SK-N-MC (cell line): ENCODE measurements at regions not wholly inside any gene's neighbourhood (a gene's known extent, or its start where the extent isn't known, plus 50 kb on each side); places are given as distances from the start of the nearest gene placed in this dataset.

Experiments
- DNase-seq: peaks from one replicate; pipeline ENCODE4 v3.0.0-alpha.2; 2011; ENCODE audit warnings: low read depth, low spot score
- H3K27ac ChIP-seq: fragments of 200-600 bp; sonication (generic); 2 replicates; pipeline ENCODE4 v1.5.1; 2016; ENCODE audit warnings: mixed run types
- H3K36me3 ChIP-seq: fragments of 200-600 bp; sonication (generic); 2 replicates; pipeline ENCODE4 v1.6.1; 2017; ENCODE audit warnings: antibody characterized with exemption, low read length, mixed read lengths; ENCODE audit not compliant: insufficient read depth
- H3K4me3 ChIP-seq: fragments of 200-600 bp; sonication (generic); 2 replicates; pipeline ENCODE4 v1.5.1; 2016
- H3K9ac ChIP-seq: fragments of 200-600 bp; sonication (generic); 2 replicates; pipeline ENCODE4 v1.8.0; 2017; ENCODE audit warnings: mixed run types, mixed read lengths; ENCODE audit not compliant: insufficient read length
- H3K9me3 ChIP-seq: fragments of 200-600 bp; sonication (generic); 2 replicates; pipeline ENCODE4 v1.6.1; 2017; ENCODE audit warnings: low read depth, mild to moderate bottlenecking, antibody characterized with exemption, low read length, moderate library complexity, mixed read lengths
- EZH2 ChIP-seq: fragments of 200-600 bp; sonication (generic); IDR thresholded peaks from one replicate; pipeline ENCODE4 v1.6.1; 2017; ENCODE audit warnings: antibody characterized with exemption
- FOXP2 ChIP-seq: optimal IDR thresholded peaks from 2 replicates; pipeline ENCODE3; 2011; ENCODE audit warnings: mild to moderate bottlenecking, moderate library complexity; ENCODE audit not compliant: insufficient read depth; ENCODE audit errors: extremely low read length, control extremely low read depth
- POLR2AphosphoS5 ChIP-seq: IDR thresholded peaks from 2 replicates; pipeline ENCODE4 v1.6.1; 2012; ENCODE audit warnings: mild to moderate bottlenecking, low read depth, low read length, borderline replicate concordance

DNA sequence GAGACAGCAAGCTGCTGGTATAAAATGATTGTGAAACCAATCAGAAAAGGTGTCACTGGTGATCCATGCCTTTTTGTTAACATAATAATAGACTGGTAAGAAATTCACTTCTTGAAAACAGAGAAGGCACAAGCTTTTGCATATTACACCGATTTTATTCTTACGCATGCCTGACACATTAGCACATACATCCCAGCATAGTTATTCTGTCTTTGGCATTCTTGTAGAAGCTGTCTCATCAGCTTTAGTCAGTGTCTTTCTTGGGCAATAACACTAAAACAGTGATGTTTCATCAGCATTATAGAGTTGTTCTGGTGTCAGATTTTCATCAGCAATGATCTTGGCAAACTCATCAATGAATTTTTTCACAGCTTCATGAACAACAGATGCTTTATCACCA is 283.4 kb upstream of the TMTC1 start:
- TF ChIP-seq FOXP2 (no peak), POLR2AphosphoS5 (no peak), EZH2 (no peak)
- H3K9ac ChIP-seq, result no peak overlapping the region
- H3K27ac ChIP-seq, result no peak overlapping the region
- H3K4me3 ChIP-seq, result no peak overlapping the region
- H3K9me3 ChIP-seq, result no peaks in the 10 kb centered on the region
- DNase-seq, result no peak
- H3K36me3 ChIP-seq, result no peaks in the 10 kb centered on the region

DNA sequence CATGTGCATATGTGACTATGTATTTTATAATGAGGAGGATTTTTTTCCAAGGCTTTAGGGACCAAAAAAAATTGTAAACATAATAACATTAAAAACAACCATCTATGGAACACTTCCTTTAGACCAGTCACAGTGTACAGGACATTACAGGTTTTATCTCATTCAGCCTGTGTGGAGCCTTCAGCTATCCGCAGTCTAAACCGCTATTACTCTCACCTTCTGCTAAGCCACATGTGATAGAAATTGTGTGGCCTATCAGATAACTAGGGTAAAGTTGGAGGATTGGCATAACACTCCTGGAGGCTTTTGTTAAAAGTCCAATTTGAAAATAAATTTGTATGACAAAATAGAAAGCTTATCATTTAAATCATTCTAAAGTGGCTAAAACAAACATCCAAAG is 281.2 kb upstream of the TMTC1 start:
- no peak overlapping the region for H3K4me3 ChIP-seq
- no peak for TF ChIP-seq EZH2
- no peak for TF ChIP-seq FOXP2
- no peak for TF ChIP-seq POLR2AphosphoS5
- H3K9ac ChIP-seq, result no peak overlapping the region
- no peaks in the 10 kb centered on the region for H3K36me3 ChIP-seq
- H3K27ac ChIP-seq, result no peak overlapping the region
- no peaks in the 10 kb centered on the region for H3K9me3 ChIP-seq
- DNase-seq, result no peak

DNA sequence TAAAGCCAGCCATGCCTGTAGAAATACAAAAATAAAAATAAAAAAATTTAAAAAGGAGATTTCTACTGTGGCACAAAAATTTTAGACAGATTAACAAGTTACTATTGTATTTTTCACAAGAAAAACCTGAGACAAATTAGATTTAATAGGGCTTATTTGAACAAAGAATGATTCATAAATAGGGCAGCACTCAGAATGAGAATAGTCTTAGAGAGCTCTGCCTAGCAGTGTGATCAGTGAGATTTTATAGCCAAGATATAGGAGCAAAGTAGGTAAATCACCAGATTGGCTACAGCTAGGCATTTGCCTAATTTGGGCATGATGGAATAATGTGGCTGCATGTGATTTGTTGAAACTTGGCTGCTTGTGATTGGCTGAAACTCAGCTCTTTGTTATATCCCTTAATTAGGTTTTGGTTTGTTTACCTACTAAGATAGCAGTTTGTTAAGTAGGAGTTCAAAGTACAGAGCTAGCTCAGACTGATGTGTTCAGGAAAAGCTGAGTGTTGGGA is 279.7 kb upstream of the TMTC1 start:
- no peak for DNase-seq
- no peaks in the 10 kb centered on the region for H3K9me3 ChIP-seq
- no peak overlapping the region for H3K9ac ChIP-seq
- H3K36me3 ChIP-seq, result no peaks in the 10 kb centered on the region
- no peak overlapping the region for H3K4me3 ChIP-seq
- TF ChIP-seq POLR2AphosphoS5, result no peak
- TF ChIP-seq EZH2, result no peak
- no peak for TF ChIP-seq FOXP2
- H3K27ac ChIP-seq, result no peak overlapping the region

DNA sequence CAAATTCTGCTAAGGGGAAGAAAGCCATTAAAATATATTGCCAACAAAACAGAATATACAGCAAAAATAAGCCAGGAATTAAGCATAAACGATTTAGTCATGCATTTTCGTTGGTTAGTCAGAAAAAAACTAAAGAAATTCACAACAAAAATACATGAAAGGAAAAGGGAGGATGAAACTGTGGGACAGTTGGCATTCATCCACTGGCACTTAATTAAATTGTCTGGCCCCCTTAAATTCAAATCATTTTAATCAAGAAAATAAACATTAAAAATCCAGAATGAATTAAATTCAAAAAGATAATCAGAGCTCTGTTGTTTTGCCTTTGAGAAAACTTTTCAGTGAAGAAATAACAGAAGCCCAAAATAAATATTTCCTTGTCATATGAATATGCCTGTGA is 264.6 kb upstream of the TMTC1 start:
- no peak for DNase-seq
- no peak for TF ChIP-seq EZH2
- TF ChIP-seq POLR2AphosphoS5, result no peak
- TF ChIP-seq FOXP2, result no peak
- Histone ChIP-seq H3K4me3 (no peak overlapping the region), H3K27ac (no peak overlapping the region), H3K9me3 (no peaks in the 10 kb centered on the region), H3K9ac (no peak overlapping the region), H3K36me3 (no peaks in the 10 kb centered on the region)

DNA sequence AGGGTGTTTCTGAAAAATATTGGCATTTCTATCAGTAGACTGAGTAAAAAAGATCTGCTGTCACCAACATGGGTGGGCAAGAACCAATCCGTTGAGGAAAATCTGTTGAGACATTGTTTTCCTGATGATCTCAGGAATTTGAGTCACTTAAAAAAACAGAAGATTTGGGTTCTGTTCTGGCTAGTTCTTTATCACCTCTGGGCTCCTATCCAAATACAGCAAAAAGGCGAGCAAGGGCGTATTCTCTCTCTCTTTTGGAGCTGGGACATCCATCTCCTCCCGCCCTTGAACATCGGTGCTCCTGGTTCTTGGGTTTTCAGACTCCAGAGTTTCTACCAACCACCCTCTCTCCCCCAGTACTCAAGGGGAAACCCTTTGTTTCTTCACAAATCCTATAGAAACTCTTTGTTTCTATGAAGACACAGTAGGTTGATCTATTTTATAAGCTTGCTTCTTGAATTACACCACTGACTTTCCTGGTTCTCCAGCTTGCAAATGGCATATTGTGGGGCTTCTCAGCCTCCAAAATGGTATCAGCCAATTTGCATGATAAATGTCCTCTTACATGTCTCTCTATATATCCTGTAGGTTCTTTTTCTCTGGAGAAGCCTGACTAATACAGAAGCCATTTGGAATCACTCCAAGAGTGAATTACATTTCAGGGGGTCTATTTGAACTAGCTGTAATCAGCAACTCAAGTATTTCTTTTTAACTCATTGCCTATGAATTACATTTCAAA is 263.9 kb upstream of the TMTC1 start:
- Histone ChIP-seq H3K36me3 (no peaks in the 10 kb centered on the region), H3K9ac (no peak overlapping the region), H3K9me3 (no peaks in the 10 kb centered on the region), H3K27ac (no peak overlapping the region), H3K4me3 (no peak overlapping the region)
- TF ChIP-seq FOXP2, result no peak
- TF ChIP-seq POLR2AphosphoS5, result no peak
- no peak for TF ChIP-seq EZH2
- no peak for DNase-seq

DNA sequence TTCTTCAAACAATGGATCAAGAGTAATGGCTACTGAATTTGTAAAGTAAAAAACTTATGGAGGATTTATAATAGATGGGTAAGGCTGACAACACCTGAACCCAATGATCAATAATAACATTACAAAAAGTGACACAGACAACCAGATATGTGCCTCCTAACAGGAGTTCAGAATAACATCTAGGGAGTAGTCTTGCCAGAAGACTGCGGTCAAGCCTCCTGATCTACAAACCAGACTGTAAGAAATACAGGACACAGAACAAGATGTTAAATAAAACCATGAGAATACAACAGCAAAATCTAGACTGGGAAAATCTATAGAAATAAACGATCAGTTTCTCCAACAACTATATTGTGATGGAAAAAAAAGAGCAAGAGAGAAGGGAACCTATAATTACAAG is 262.6 kb upstream of the TMTC1 start:
- TF ChIP-seq FOXP2, result no peak
- no peak for TF ChIP-seq EZH2
- TF ChIP-seq POLR2AphosphoS5, result no peak
- no peak overlapping the region for H3K27ac ChIP-seq
- H3K36me3 ChIP-seq, result no peaks in the 10 kb centered on the region
- DNase-seq, result no peak
- H3K9me3 ChIP-seq, result no peaks in the 10 kb centered on the region
- no peak overlapping the region for H3K9ac ChIP-seq
- no peak overlapping the region for H3K4me3 ChIP-seq

DNA sequence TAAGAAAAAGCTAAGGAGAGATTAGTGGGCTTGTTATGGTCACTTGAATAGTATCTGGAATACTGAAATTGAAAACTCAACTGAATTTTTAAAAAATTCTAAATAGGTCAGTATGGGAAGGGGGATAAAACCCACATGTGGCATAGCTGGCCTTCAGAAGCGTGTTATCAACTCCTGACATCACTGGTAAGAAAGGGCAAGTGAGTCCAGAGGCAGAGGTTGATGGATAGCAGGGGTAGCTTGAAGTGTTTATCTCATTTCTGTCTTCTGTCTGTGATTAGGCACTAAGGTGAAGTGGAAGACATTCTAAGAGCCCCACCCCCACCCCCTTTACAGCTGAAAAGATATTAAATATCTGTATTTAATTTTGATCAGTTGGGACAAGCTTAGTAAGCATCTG is 261.4 kb upstream of the TMTC1 start:
- no peak for TF ChIP-seq FOXP2
- TF ChIP-seq POLR2AphosphoS5, result no peak
- no peak for TF ChIP-seq EZH2
- H3K9me3 ChIP-seq, result no peaks in the 10 kb centered on the region
- H3K4me3 ChIP-seq, result no peak overlapping the region
- H3K36me3 ChIP-seq, result no peaks in the 10 kb centered on the region
- H3K27ac ChIP-seq, result no peak overlapping the region
- DNase-seq, result no peak
- H3K9ac ChIP-seq, result no peak overlapping the region

DNA sequence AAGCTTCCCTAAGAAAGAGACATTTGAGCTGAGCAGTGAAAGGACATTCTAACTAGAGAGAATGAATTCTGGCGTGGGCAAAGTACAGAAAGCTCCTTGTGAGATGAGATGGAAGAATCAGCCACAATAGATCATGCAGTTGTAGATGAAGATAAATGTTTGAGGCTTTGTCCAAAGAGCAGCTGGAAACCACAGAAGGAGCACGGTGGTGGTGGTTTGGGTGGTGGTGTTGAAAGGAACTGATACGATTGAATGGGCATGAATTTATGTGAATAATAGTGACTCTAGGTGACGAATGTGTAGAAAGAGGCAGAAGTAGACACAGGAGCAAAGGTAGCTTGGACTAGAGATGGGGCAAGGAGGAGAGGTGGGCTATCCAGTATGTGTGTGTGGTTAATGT is 260.5 kb upstream of the TMTC1 start:
- no peak overlapping the region for H3K9ac ChIP-seq
- no peaks in the 10 kb centered on the region for H3K9me3 ChIP-seq
- TF ChIP-seq EZH2 (no peak), FOXP2 (no peak), POLR2AphosphoS5 (no peak)
- no peak for DNase-seq
- H3K4me3 ChIP-seq, result no peak overlapping the region
- H3K36me3 ChIP-seq, result no peaks in the 10 kb centered on the region
- no peak overlapping the region for H3K27ac ChIP-seq
